Dermis microvascular lymphatic vessel endothelial cell (primary cell): ENCODE measurements at regions not wholly inside any gene's neighbourhood (a gene's known extent, or its start where the extent isn't known, plus 50 kb on each side); places are given as distances from the start of the nearest gene placed in this dataset.

Source experiments
- DNase-seq, 2 donors: peaks; one replicate each; pipeline versions ENCODE4 v3.0.0 to v3.0.0-alpha.2; 2010; ENCODE audit warnings: low read depth in 2 of 2

GRCh38 chr5:6169660-6170059, 208.7 kb downstream of the MED10 start:
- DNase-seq, result no peak

- no peak for DNase-seq
Measured at GRCh38 chr5:6166698-6167394, 211.5 kb downstream of the MED10 start.

- DNase-seq, result no peak
Measured at GRCh38 chr5:6163913-6164312, 214.4 kb downstream of the MED10 start.

GRCh38 chr5:6162175-6162574, 216.2 kb downstream of the MED10 start:
- DNase-seq, result no peak

GRCh38 chr5:6161257-6161656, 217.1 kb downstream of the MED10 start:
- DNase-seq, result no peak

- no peak for DNase-seq
Measured at GRCh38 chr5:6159832-6160430, 218.4 kb downstream of the MED10 start.

GRCh38 chr5:6158974-6159831, 219.1 kb downstream of the MED10 start:
- DNase-seq, result no peak

GRCh38 chr5:6154216-6154615, 224.1 kb downstream of the MED10 start:
- DNase-seq, result no peak

- no peak for DNase-seq
Measured at GRCh38 chr5:6146271-6146670, 232.1 kb downstream of the MED10 start.

- no peak for DNase-seq
Measured at GRCh38 chr5:6145616-6146237, 232.6 kb downstream of the MED10 start.

- DNase-seq, result no peak
Measured at GRCh38 chr5:6143523-6143922, 234.8 kb downstream of the MED10 start.

- DNase-seq, result no peak
Measured at GRCh38 chr5:6142353-6142752, 236.0 kb downstream of the MED10 start.

- no peak for DNase-seq
Measured at GRCh38 chr5:6140219-6140618, 238.1 kb downstream of the MED10 start.

GRCh38 chr5:6135977-6136376, 242.4 kb downstream of the MED10 start:
- no peak for DNase-seq

GRCh38 chr5:6134281-6134680, 244.1 kb downstream of the MED10 start:
- DNase-seq, result no peak

GRCh38 chr5:6125781-6126180, 252.6 kb downstream of the MED10 start:
- no peak for DNase-seq

- DNase-seq, result no peak
Measured at GRCh38 chr5:6118691-6119090, 259.7 kb downstream of the MED10 start.

- DNase-seq, result no peak
Measured at GRCh38 chr5:6117212-6117611, 261.1 kb downstream of the MED10 start.

GRCh38 chr5:6115852-6116251, 262.5 kb downstream of the MED10 start:
- no peak for DNase-seq

GRCh38 chr5:6112538-6112937, 265.8 kb downstream of the MED10 start:
- DNase-seq, result no peak

GRCh38 chr5:6112125-6112524, 266.2 kb downstream of the MED10 start:
- no peak for DNase-seq

- no peak for DNase-seq
Measured at GRCh38 chr5:6111131-6111530, 267.2 kb downstream of the MED10 start.
